WI38 (cell line): ENCODE measurements at regions not wholly inside any gene's neighbourhood (a gene's known extent, or its start where the extent isn't known, plus 50 kb on each side); places are given as distances from the start of the nearest gene placed in this dataset.

Experiments
- H3K4me3 ChIP-seq: 2 replicates; pipeline ENCODE4 v1.5.1; 2011; ENCODE audit warnings: low read depth, mild to moderate bottlenecking, control low read depth, low read length
- CTCF ChIP-seq: IDR thresholded peaks from 2 replicates; pipeline ENCODE4 v1.5.1; 2012; ENCODE audit warnings: low read depth, mild to moderate bottlenecking, control low read depth, low read length

- no peak overlapping the region for H3K4me3 ChIP-seq
- TF ChIP-seq CTCF = no peak
Observed at GRCh38 chr18:25595274-25596060, 243.5 kb upstream of the ZNF521 start.

GRCh38 chr18:25594351-25594750 lies 242.4 kb upstream of the ZNF521 start:
- no peak overlapping the region for H3K4me3 ChIP-seq
- TF ChIP-seq CTCF = no peak

- no peak overlapping the region for H3K4me3 ChIP-seq
- TF ChIP-seq CTCF = no peak
Observed at GRCh38 chr18:25592804-25593360, 240.9 kb upstream of the ZNF521 start.

- no peak for TF ChIP-seq CTCF
- H3K4me3 ChIP-seq = no peak overlapping the region
Observed at GRCh38 chr18:25590456-25590855, 238.5 kb upstream of the ZNF521 start.

- TF ChIP-seq CTCF = no peak
- no peak overlapping the region for H3K4me3 ChIP-seq
Observed at GRCh38 chr18:25587545-25587944, 235.6 kb upstream of the ZNF521 start.

GRCh38 chr18:25568986-25569385 lies 217.0 kb upstream of the ZNF521 start:
- TF ChIP-seq CTCF = no peak
- H3K4me3 ChIP-seq = no peak overlapping the region
